Large intestine (tissue), 3 donors: ENCODE measurements at regions not wholly inside any gene's neighbourhood (a gene's known extent, or its start where the extent isn't known, plus 50 kb on each side); places are given as distances from the start of the nearest gene placed in this dataset.

Experiments
- DNase-seq, 2 donors: peaks; one replicate each; pipeline versions ENCODE4 v3.0.0 to v3.0.0-alpha.2; 2013
- H3K27ac ChIP-seq: one replicate; pipeline ENCODE4 v1.5.1; 2013; ENCODE audit warnings: low read length
- H3K27me3 ChIP-seq: 2 replicates; pipeline ENCODE4 v1.6.1; 2013; ENCODE audit warnings: low read length; ENCODE audit not compliant: control insufficient read depth, insufficient read depth
- H3K36me3 ChIP-seq: 2 replicates; pipeline ENCODE4 v1.6.1; 2013; ENCODE audit warnings: low read length; ENCODE audit not compliant: control insufficient read depth, insufficient read depth
- H3K4me1 ChIP-seq: one replicate; pipeline ENCODE4 v1.6.1; 2013; ENCODE audit warnings: low read length; ENCODE audit not compliant: control insufficient read depth, insufficient read depth
- H3K4me3 ChIP-seq: one replicate; pipeline ENCODE4 v1.5.1; 2013; ENCODE audit warnings: low read length
- H3K9me3 ChIP-seq: one replicate; pipeline ENCODE4 v1.6.1; 2013; ENCODE audit warnings: mild to moderate bottlenecking, low read depth, low read length, moderate library complexity; ENCODE audit not compliant: control insufficient read depth
- WGBS: methylation state at CpG from one replicate; pipeline ENCODE4 v1.1.5; 2013; ENCODE audit warnings: low lambda C conversion rate; ENCODE audit not compliant: insufficient coverage; 5-methylcytosine and 5-hydroxymethylcytosine counted together

DNA sequence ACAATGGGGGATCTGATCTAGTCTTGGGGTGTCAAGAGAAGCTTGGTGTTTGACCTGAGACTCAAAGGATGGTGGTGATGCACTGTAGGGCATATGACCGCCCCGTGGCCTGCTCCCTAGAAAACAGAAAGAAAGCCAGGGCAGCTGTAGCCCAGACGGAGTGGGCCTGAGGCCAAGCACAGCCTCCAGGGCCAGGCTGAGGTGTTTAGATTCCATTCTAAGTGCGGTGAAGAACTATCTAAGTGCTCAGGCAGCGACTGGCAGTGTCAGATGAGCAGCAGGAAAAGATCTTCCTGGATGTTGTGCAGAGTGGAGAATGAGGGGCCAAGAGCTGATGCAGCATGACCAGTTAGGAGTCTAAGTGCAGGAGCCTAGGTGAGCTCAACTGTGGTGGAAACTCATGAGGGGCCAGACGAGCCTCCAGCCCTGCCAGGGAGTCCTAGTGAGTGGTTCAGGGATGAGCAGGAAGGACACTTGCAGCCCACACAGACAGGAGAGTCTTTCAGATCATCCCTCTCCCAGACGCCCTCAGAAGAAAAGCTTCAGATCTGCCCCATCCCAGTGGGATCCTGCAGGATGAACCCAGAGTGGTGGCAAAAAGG is 314.2 kb upstream of the CCL2 start:
- Histone ChIP-seq H3K27ac (no peak overlapping the region), H3K36me3 (no peaks in the 10 kb centered on the region), H3K4me3 (no peak overlapping the region), H3K9me3 (no peaks in the 10 kb centered on the region), H3K4me1 (no peaks in the 10 kb centered on the region), H3K27me3 (peaks cover 2% of the 10 kb centered on the region)
- no peak for DNase-seq
- WGBS, result no CpG with 5 or more reads among the region's 7 CpGs

DNA sequence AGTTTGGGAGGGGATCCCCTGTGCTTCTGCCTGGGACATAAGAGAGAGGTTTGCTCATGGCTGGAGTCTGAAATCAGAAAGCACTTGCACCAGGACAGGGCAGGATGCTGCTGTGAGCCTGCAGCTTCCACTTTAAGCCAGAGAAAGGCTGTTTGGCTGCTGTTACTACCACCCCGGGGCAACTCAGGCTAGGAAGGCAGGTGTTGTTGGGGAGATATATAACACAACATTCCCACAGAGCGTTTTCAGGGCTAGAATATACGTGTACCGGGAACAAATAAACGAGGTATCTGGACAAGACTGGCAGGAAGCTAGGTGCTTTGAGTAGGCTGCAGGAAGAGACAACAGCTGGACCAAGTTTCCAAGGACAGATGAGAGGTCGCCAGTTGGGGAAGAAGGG is 313.3 kb upstream of the CCL2 start:
- no CpG with 5 or more reads among the region's 6 CpGs for WGBS
- H3K27ac ChIP-seq, result no peak overlapping the region
- no peaks in the 10 kb centered on the region for H3K4me1 ChIP-seq
- H3K9me3 ChIP-seq, result no peaks in the 10 kb centered on the region
- no peaks in the 10 kb centered on the region for H3K36me3 ChIP-seq
- H3K4me3 ChIP-seq, result no peak overlapping the region
- peaks cover 1% of the 10 kb centered on the region for H3K27me3 ChIP-seq
- no peak for DNase-seq

DNA sequence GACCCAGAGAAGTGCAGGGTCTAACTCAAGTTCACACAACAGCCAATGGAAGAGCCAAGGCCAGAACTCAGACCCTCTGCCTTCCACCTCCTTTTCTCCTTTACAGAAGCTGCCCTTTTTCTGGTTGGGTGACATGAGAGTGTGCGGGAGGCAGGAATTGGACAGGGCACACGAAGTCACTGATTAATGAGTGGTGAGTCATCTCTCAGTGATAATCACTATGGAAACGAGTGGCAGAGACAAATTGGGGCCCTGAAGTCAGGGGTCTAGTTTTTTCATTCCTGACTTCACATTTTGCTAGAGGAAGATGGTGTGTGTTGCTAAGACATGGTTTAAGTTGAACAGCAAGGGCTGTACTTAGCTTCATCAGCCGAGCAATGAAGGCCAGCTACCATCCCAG is 312.7 kb upstream of the CCL2 start:
- WGBS, result no CpG with 5 or more reads among the region's 4 CpGs

DNA sequence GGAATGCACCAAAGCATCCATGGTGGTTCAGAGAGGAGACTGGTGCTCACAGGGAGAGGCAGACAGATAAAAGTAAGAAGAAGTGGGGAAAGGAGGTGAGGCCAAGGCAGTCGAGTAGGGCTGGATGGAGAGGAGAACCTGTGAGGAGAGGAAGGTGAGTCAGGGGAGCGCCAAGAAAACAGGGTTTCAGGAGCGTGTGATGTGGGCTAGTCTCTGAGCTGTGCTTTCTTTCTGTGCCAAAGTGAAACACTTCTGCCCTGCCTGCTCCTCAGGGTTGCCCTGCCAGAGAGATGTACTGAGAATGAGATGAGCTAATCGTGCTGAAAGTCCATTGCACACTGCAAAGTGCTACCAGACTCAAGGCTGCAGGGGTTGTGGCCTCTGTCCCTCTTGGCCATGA is 310.7 kb upstream of the CCL2 start:
- no peaks in the 10 kb centered on the region for H3K9me3 ChIP-seq
- H3K27me3 ChIP-seq, result no peaks in the 10 kb centered on the region
- H3K36me3 ChIP-seq, result no peaks in the 10 kb centered on the region
- no peak overlapping the region for H3K4me3 ChIP-seq
- DNase-seq, result no peak
- no peaks in the 10 kb centered on the region for H3K4me1 ChIP-seq
- WGBS, result no CpG with 5 or more reads among the region's 4 CpGs
- no peak overlapping the region for H3K27ac ChIP-seq

More for the DNA sequence above, 312.7 kb upstream of the CCL2 start:
- H3K36me3 ChIP-seq, result no peaks in the 10 kb centered on the region
- no peaks in the 10 kb centered on the region for H3K4me1 ChIP-seq
- no peaks in the 10 kb centered on the region for H3K9me3 ChIP-seq
- no peak overlapping the region for H3K27ac ChIP-seq
- no peaks in the 10 kb centered on the region for H3K27me3 ChIP-seq
- H3K4me3 ChIP-seq, result no peak overlapping the region
- no peak for DNase-seq

DNA sequence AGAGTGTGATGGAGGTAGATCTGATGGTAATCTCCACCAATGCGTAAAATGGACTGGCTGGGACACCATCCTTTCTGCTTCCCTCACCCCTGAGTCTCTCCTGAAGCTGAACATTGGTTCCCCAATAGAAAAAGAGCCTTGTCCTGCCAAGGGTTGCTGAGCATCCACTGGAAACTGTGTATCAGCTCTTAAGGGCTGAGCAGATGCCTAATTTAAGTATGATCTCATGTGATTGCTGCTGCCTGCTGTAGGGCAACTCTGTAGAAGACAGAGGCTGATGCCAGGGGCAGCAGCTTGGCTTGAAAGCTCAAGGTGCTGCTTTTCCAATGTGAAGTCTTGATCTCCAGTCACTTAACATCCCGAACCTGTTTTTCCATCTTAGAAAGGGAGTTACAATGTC is 310.3 kb upstream of the CCL2 start:
- no peaks in the 10 kb centered on the region for H3K9me3 ChIP-seq
- H3K4me3 ChIP-seq, result no peak overlapping the region
- no peak for DNase-seq
- 100% methylated on average over 1 of the region's 2 CpGs for WGBS
- H3K27ac ChIP-seq, result no peak overlapping the region
- H3K27me3 ChIP-seq, result no peaks in the 10 kb centered on the region
- no peaks in the 10 kb centered on the region for H3K36me3 ChIP-seq
- no peaks in the 10 kb centered on the region for H3K4me1 ChIP-seq

DNA sequence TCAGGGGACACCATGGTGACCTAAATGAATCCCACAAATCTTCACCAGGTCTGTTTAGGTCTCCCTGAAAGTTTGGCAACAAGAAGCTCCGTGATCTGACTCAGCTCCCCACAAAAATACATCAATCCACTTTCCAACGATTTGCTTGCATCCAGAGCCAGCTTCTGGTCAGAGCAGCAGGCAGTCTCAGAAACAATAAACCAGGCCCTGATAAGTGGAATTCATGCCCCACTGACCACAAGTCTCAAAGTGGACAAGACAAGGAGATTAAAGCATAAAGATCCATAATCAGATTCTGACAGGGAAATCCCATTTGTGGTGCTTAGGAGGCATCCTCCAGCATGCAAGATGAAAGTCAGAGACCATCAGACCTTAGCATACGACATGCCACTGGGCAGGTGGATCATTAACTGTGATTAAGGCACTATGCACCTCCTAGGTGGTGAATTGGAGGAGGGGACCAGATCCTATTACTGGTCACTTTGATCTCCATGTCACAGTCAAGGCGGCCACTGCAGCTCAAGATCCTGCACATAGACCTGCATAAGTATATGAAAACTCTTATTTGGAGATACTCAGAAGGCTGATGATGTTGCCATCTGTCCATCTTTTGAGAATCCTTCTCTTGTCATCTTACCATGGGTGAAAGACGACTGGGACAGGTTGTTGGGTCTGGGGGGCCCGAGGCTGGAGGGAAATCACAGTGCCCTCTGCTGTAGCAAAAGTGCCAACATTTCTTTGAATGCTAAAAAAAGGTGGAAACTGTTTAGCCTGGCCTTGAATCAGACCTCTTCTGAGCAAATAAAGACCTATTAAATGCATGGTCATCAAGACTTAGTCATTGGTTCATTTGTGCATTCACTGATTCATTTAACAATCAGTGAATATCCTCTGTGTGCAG is 309.2 kb upstream of the CCL2 start:
- WGBS, result no CpG with 5 or more reads among the region's 6 CpGs
- Histone ChIP-seq H3K9me3 (no peaks in the 10 kb centered on the region), H3K4me3 (no peak overlapping the region)

DNA sequence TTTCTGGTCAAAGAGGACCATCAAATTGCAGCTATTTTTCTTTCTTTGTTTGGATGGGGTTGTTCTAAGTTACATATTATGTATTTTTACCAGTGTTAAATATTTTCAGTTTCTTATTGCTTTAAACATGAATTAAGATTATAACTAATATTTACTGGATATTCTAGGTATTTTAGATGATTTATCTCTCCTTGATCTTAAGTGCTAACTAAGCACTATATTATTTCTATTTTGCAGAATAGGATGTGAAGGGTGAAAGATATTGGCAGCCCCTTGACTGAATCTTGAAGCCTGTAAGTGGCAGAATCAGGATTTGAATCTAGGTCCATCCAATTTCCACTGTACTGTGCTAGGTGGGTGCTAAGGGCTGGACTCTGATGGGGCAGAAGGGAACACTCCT is 307.3 kb upstream of the CCL2 start:
- Histone ChIP-seq H3K4me1 (no peaks in the 10 kb centered on the region), H3K4me3 (no peak overlapping the region), H3K9me3 (no peaks in the 10 kb centered on the region), H3K27me3 (no peaks in the 10 kb centered on the region), H3K36me3 (no peaks in the 10 kb centered on the region), H3K27ac (no peak overlapping the region)
- DNase-seq, result no peak

More for the DNA sequence above, 309.2 kb upstream of the CCL2 start:
- no peaks in the 10 kb centered on the region for H3K4me1 ChIP-seq
- H3K27me3 ChIP-seq, result no peaks in the 10 kb centered on the region
- DNase-seq, result no peak
- H3K36me3 ChIP-seq, result no peaks in the 10 kb centered on the region
- no peak overlapping the region for H3K27ac ChIP-seq

DNA sequence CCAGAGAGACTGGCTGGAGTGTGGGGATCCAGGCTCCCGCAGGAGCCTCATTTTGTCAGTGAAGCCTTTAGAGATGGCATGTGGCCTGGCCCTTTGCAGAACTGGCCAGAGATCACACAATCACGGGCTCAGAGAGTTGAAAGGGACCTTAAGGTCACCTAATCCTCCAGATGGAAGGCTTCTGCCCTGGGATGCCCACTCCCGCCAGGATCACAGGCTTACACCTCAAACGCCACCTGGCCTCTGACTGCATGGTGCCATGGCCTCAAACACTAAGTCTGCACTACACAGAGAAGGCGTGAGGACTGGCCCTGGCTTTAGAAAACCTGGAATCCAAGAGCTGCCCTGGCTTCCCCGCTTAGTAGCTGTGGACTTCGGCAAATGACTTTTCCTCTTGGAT is 306.8 kb upstream of the CCL2 start:
- Histone ChIP-seq H3K4me3 (no peak overlapping the region), H3K4me1 (no peaks in the 10 kb centered on the region), H3K9me3 (no peaks in the 10 kb centered on the region), H3K27ac (no peak overlapping the region), H3K36me3 (no peaks in the 10 kb centered on the region), H3K27me3 (no peaks in the 10 kb centered on the region)
- DNase-seq, result no peak
- WGBS, result no CpG with 5 or more reads among the region's 7 CpGs

DNA sequence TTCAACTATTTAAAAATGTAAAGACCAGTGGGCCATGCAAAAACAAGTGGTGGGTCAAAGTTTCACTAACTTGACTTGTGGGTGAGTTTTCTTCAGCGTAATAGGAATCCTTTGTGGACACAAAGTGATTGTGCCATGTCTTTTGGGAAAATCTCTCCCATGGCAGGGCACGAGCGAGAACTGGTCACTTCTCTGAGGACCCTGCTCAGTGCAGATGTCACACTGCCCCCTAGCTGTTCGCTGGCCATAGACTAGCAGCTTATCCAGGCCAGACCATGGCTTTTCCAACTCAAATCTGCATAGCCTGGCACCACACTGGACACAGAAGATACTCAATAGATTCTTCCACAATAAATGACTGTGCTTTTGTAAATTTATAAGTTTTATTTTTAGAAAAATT is 306.0 kb upstream of the CCL2 start:
- H3K36me3 ChIP-seq, result no peaks in the 10 kb centered on the region
- no peaks in the 10 kb centered on the region for H3K9me3 ChIP-seq
- no peak overlapping the region for H3K4me3 ChIP-seq
- H3K27me3 ChIP-seq, result no peaks in the 10 kb centered on the region
- H3K4me1 ChIP-seq, result no peaks in the 10 kb centered on the region
- no CpG with 5 or more reads among the region's 4 CpGs for WGBS
- no peak overlapping the region for H3K27ac ChIP-seq
- no peak for DNase-seq

DNA sequence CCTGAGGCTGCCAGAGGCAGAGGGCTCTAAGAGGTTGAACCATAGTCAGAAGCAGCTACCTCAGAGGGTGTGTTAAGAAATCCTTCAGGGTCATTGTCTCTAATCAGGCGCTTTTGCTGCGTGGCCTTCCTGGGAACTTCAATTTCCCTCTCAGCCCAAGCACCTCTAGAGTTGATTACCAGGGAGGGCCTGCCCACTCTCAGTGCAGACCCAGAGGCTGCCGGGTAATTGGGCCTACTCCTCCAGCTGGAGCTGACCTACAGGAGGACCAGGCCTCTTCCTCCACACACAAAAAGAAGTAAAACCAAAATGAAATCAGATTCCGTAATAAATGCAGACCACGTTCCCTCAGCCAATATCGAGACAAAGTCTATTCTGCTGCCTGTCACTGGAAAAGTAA is 305.0 kb upstream of the CCL2 start:
- WGBS, result no CpG with 5 or more reads among the region's 6 CpGs
- Histone ChIP-seq H3K27me3 (no peaks in the 10 kb centered on the region), H3K36me3 (no peaks in the 10 kb centered on the region), H3K4me3 (no peak overlapping the region), H3K4me1 (no peaks in the 10 kb centered on the region), H3K27ac (no peak overlapping the region), H3K9me3 (no peaks in the 10 kb centered on the region)
- no peak for DNase-seq

DNA sequence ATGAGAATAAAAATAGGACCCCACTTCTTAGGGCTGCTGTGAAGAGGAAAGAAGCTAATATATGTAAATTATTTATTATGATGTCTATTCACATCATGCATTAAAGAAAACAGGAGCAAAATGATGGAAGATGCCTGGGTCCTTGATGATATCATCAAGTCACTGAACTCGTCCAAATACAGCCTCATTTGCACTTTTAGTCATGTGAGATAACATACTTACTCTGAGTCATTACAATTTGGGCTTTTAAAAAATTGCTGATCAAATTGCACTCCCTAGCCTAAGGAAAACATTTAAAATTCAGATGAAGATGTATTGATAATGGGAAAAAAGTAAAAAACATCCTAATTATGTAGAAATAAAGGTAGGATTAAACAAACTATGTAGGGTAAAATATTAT is 302.7 kb upstream of the CCL2 start:
- H3K27me3 ChIP-seq, result no peaks in the 10 kb centered on the region
- no peak for DNase-seq
- no peak overlapping the region for H3K4me3 ChIP-seq
- no peaks in the 10 kb centered on the region for H3K4me1 ChIP-seq
- H3K9me3 ChIP-seq, result no peaks in the 10 kb centered on the region
- H3K36me3 ChIP-seq, result no peaks in the 10 kb centered on the region
- no CpG with 5 or more reads among the region's 1 CpG for WGBS
- no peak overlapping the region for H3K27ac ChIP-seq
